ENCODE measurements at regions not wholly inside any gene's neighbourhood (a gene's known extent, or its start where the extent isn't known, plus 50 kb on each side); places are given as distances from the start of the nearest gene placed in this dataset.
"Not testable (repeated sequence)": the region's sequence is repeated elsewhere in the genome, so short reads cannot be mapped to it uniquely, and the experiment has no call there.

GRCh38 chr13:22929381-22930126 is 251.2 kb upstream of the SGCG start:
- no peak overlapping the region for H3K9ac ChIP-seq (ENCODE audit: low read length)
- H2AFZ ChIP-seq (ENCODE audit: low read depth, low read length) = no peak overlapping the region
- no peak overlapping the region for H3K27ac ChIP-seq (ENCODE audit: low read depth, low read length)
- no peaks in the 10 kb centered on the region for H3K27me3 ChIP-seq (ENCODE audit: insufficient read depth, low read length)
- H3K9me3 Mint-ChIP-seq (ENCODE audit: unreplicated experiment) = no peaks in the 10 kb centered on the region
- no peaks in the 10 kb centered on the region for H4K20me1 ChIP-seq (ENCODE audit: insufficient read depth, low read length)
- H3K36me3 ChIP-seq (ENCODE audit: insufficient read depth, low read length) = no peaks in the 10 kb centered on the region
- no peak overlapping the region for H3K4me3 ChIP-seq (ENCODE audit: insufficient read depth, low read depth, low read length)
- TF ChIP-seq EZH2 (IDR thresholded peaks at IDR 0.05; ENCODE audit: insufficient read depth, low read length) (no peak), CTCF (IDR thresholded peaks at IDR 0.05; ENCODE audit: insufficient read depth, low read depth, low read length) (no peak)
- no peaks in the 10 kb centered on the region for H3K4me1 ChIP-seq (ENCODE audit: insufficient read depth, low read length)
- H3K36me3 Mint-ChIP-seq (ENCODE audit: low read depth, unreplicated experiment) = no peaks in the 10 kb centered on the region
- FAIRE-seq (no peak), DNase-seq (ENCODE audit: low read depth) (peak; percentile 21)
- H3K4me1 Mint-ChIP-seq (ENCODE audit: low read depth, unreplicated experiment) = peaks cover 2% of the 10 kb centered on the region
- peaks cover 13% of the 10 kb centered on the region for H3K27me3 Mint-ChIP-seq (ENCODE audit: low read depth, unreplicated experiment)
- peaks cover 3% of the 10 kb centered on the region for H3K9me3 ChIP-seq (ENCODE audit: insufficient read depth, low read depth, low read length)
- no peak overlapping the region for H3K4me2 ChIP-seq (ENCODE audit: low read length)
- no peak overlapping the region for H3K27ac Mint-ChIP-seq (ENCODE audit: unreplicated experiment)
- no peaks in the 10 kb centered on the region for H3K79me2 ChIP-seq (ENCODE audit: insufficient read depth, low read length)
- no peak overlapping the region for H3K4me3 Mint-ChIP-seq (ENCODE audit: unreplicated experiment)

GRCh38 chr13:22931576-22931975 is 249.2 kb upstream of the SGCG start:
- no peaks in the 10 kb centered on the region for H4K20me1 ChIP-seq (ENCODE audit: insufficient read depth, low read length)
- H3K27me3 ChIP-seq (ENCODE audit: insufficient read depth, low read length) = no peaks in the 10 kb centered on the region
- H3K36me3 ChIP-seq (ENCODE audit: insufficient read depth, low read length) = no peaks in the 10 kb centered on the region
- H3K4me3 ChIP-seq (ENCODE audit: insufficient read depth, low read depth, low read length) = no peak overlapping the region
- H3K9ac ChIP-seq (ENCODE audit: low read length) = no peak overlapping the region
- Mint-ChIP-seq H3K36me3 (ENCODE audit: low read depth, unreplicated experiment) (no peaks in the 10 kb centered on the region), H3K9me3 (ENCODE audit: unreplicated experiment) (no peaks in the 10 kb centered on the region), H3K27ac (ENCODE audit: unreplicated experiment) (no peak overlapping the region), H3K4me1 (ENCODE audit: low read depth, unreplicated experiment) (peaks cover 2% of the 10 kb centered on the region), H3K27me3 (ENCODE audit: low read depth, unreplicated experiment) (peaks cover 15% of the 10 kb centered on the region), H3K4me3 (ENCODE audit: unreplicated experiment) (no peak overlapping the region)
- TF ChIP-seq CTCF (IDR thresholded peaks at IDR 0.05; ENCODE audit: insufficient read depth, low read depth, low read length) = no peak
- no peak for TF ChIP-seq EZH2 (IDR thresholded peaks at IDR 0.05; ENCODE audit: insufficient read depth, low read length)
- FAIRE-seq (no peak), DNase-seq (ENCODE audit: low read depth) (no peak)
- peaks cover 3% of the 10 kb centered on the region for H3K9me3 ChIP-seq (ENCODE audit: insufficient read depth, low read depth, low read length)
- H3K27ac ChIP-seq (ENCODE audit: low read depth, low read length) = no peak overlapping the region
- no peaks in the 10 kb centered on the region for H3K4me1 ChIP-seq (ENCODE audit: insufficient read depth, low read length)
- no peak overlapping the region for H3K4me2 ChIP-seq (ENCODE audit: low read length)
- no peak overlapping the region for H2AFZ ChIP-seq (ENCODE audit: low read depth, low read length)
- no peaks in the 10 kb centered on the region for H3K79me2 ChIP-seq (ENCODE audit: insufficient read depth, low read length)

GRCh38 chr13:22932632-22933412 is 248.0 kb upstream of the SGCG start:
- peaks cover 15% of the 10 kb centered on the region for H3K27me3 Mint-ChIP-seq (ENCODE audit: low read depth, unreplicated experiment)

More at GRCh38 chr13:22932632-22933412, 248.0 kb upstream of the SGCG start:
- not testable (repeated sequence) for H3K9me3 ChIP-seq (ENCODE audit: insufficient read depth, low read depth, low read length); H3K9me3 Mint-ChIP-seq (ENCODE audit: unreplicated experiment); H3K9ac ChIP-seq (ENCODE audit: low read length); H3K27ac Mint-ChIP-seq (ENCODE audit: unreplicated experiment); H3K36me3 Mint-ChIP-seq (ENCODE audit: low read depth, unreplicated experiment); H3K4me1 Mint-ChIP-seq (ENCODE audit: low read depth, unreplicated experiment); H3K79me2 ChIP-seq (ENCODE audit: insufficient read depth, low read length); H3K4me3 Mint-ChIP-seq (ENCODE audit: unreplicated experiment); H3K27me3 ChIP-seq (ENCODE audit: insufficient read depth, low read length); DNase-seq (ENCODE audit: low read depth); H3K4me3 ChIP-seq (ENCODE audit: insufficient read depth, low read depth, low read length); H3K27ac ChIP-seq (ENCODE audit: low read depth, low read length); H2AFZ ChIP-seq (ENCODE audit: low read depth, low read length); H4K20me1 ChIP-seq (ENCODE audit: insufficient read depth, low read length); H3K36me3 ChIP-seq (ENCODE audit: insufficient read depth, low read length); FAIRE-seq; H3K4me1 ChIP-seq (ENCODE audit: insufficient read depth, low read length); H3K4me2 ChIP-seq (ENCODE audit: low read length)
